Liver (tissue), 7 donors: ENCODE measurements at regions not wholly inside any gene's neighbourhood (a gene's known extent, or its start where the extent isn't known, plus 50 kb on each side); places are given as distances from the start of the nearest gene placed in this dataset.

Experiments used
- DNase-seq: peaks from one replicate; pipeline ENCODE4 v3.0.0-alpha.2; 2017; ENCODE audit warnings: low spot score
- H3K27ac ChIP-seq, 2 donors: one replicate each; pipeline ENCODE4 v1.7.0; 2013; ENCODE audit warnings: inconsistent platforms in 2 of 2, low read length in 2 of 2, control low read depth in 1 of 2, low read depth in 1 of 2, mild to moderate bottlenecking in 1 of 2
- H3K27me3 ChIP-seq, 4 donors: one replicate each; pipeline versions ENCODE4 v1.6.1 to v1.7.0; 2013; ENCODE audit warnings: low read length in 3 of 4, inconsistent platforms in 1 of 4, mild to moderate bottlenecking in 1 of 4, moderate library complexity in 1 of 4; ENCODE audit not compliant: control insufficient read depth in 4 of 4, insufficient read depth in 4 of 4
- H3K36me3 ChIP-seq, 4 donors: one replicate each; pipeline versions ENCODE4 v1.6.1 to v1.7.0; 2013; ENCODE audit warnings: low read length in 3 of 4, mild to moderate bottlenecking in 3 of 4, low read depth in 1 of 4, moderate library complexity in 1 of 4; ENCODE audit not compliant: control insufficient read depth in 4 of 4, insufficient read depth in 3 of 4
- H3K4me1 ChIP-seq, 4 donors: one replicate each; pipeline versions ENCODE4 v1.6.1 to v1.7.0; 2013; ENCODE audit warnings: low read length in 3 of 4, mild to moderate bottlenecking in 3 of 4, moderate library complexity in 1 of 4; ENCODE audit not compliant: control insufficient read depth in 4 of 4, insufficient read depth in 4 of 4
- H3K4me3 ChIP-seq, 3 donors: one replicate each; pipeline versions ENCODE4 v1.6.1 to v1.7.0; 2013; ENCODE audit warnings: low read length in 3 of 3, control low read depth in 1 of 3, low read depth in 1 of 3, mild to moderate bottlenecking in 1 of 3
- H3K9ac ChIP-seq, 2 donors: one replicate each; pipeline ENCODE4 v1.7.0; 2013; ENCODE audit warnings: low read length in 2 of 2, mild to moderate bottlenecking in 2 of 2, moderate library complexity in 2 of 2, control low read depth in 1 of 2, low read depth in 1 of 2
- H3K9me3 ChIP-seq, 4 donors: one replicate each; pipeline versions ENCODE4 v1.6.1 to v1.7.0; 2013; ENCODE audit warnings: low read length in 3 of 4; ENCODE audit not compliant: control insufficient read depth in 4 of 4
- FOXA1 ChIP-seq: IDR thresholded peaks from 2 replicates; pipeline ENCODE4 v1.6.1; 2016; ENCODE audit warnings: antibody characterized with exemption
- FOXA2 ChIP-seq: IDR thresholded peaks from 2 replicates; pipeline ENCODE4 v1.6.1; 2016; ENCODE audit warnings: antibody characterized with exemption
- GABPA ChIP-seq, 2 donors: IDR thresholded peaks in 1 of 2; conservative IDR thresholded peaks in 1 of 2; 2 replicates each; pipeline ENCODE4 v1.6.1; 2016; ENCODE audit warnings: antibody characterized with exemption in 2 of 2, mild to moderate bottlenecking in 1 of 2, moderate library complexity in 1 of 2
- HNF4G ChIP-seq: IDR thresholded peaks from 2 replicates; pipeline ENCODE4 v1.6.1; 2016; ENCODE audit warnings: antibody characterized with exemption
- JUND ChIP-seq, 2 donors: IDR thresholded peaks; 2 replicates each; pipeline ENCODE4 v1.6.1; 2016; ENCODE audit warnings: antibody characterized with exemption in 2 of 2
- MAX ChIP-seq: IDR thresholded peaks from 2 replicates; pipeline ENCODE4 v1.6.1; 2016; ENCODE audit warnings: antibody characterized with exemption
- TAF1 ChIP-seq: conservative IDR thresholded peaks from 2 replicates; pipeline ENCODE4 v1.6.1; 2016; ENCODE audit warnings: antibody characterized with exemption, mild to moderate bottlenecking
- YY1 ChIP-seq: IDR thresholded peaks from 2 replicates; pipeline ENCODE4 v1.6.1; 2016; ENCODE audit warnings: antibody characterized with exemption, mild to moderate bottlenecking
- WGBS: extraction: QIAGEN DNeasy Blood & Tissue Kit; methylation state at CpG from one replicate; pipeline ENCODE4 v1.1.7; 2013; 5-methylcytosine and 5-hydroxymethylcytosine counted together
- TF ChIP-seq, protein P1 (sequence below): IDR thresholded peaks from 2 replicates; pipeline ENCODE4 v1.6.1; 2016; ENCODE audit warnings: antibody characterized with exemption
- donor health status: healthy.
- donor health status: healthy.
- donor health status: healthy.
- donor health status: healthy.

GRCh38 chr5:73376618-73377170 lies 71.9 kb downstream of the FOXD1 start:
- no peaks in the 10 kb centered on the region for H3K36me3 ChIP-seq
- TF ChIP-seq, protein P1, sequence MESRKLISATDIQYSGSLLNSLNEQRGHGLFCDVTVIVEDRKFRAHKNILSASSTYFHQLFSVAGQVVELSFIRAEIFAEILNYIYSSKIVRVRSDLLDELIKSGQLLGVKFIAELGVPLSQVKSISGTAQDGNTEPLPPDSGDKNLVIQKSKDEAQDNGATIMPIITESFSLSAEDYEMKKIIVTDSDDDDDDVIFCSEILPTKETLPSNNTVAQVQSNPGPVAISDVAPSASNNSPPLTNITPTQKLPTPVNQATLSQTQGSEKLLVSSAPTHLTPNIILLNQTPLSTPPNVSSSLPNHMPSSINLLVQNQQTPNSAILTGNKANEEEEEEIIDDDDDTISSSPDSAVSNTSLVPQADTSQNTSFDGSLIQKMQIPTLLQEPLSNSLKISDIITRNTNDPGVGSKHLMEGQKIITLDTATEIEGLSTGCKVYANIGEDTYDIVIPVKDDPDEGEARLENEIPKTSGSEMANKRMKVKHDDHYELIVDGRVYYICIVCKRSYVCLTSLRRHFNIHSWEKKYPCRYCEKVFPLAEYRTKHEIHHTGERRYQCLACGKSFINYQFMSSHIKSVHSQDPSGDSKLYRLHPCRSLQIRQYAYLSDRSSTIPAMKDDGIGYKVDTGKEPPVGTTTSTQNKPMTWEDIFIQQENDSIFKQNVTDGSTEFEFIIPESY = no peak
- TF ChIP-seq FOXA2 (no peak), YY1 (no peak), TAF1 (no peak), GABPA (IDR thresholded peaks at IDR 0.05 in 1 of 2, conservative IDR thresholded peaks at IDR 0.05 in 1 of 2) (no peak), JUND (IDR thresholded peaks at IDR 0.05) (no peak), FOXA1 (no peak)
- DNase-seq = no peak
- 78% methylated on average over 3 of the region's 3 CpGs for WGBS
- no peak overlapping the region for H3K27ac ChIP-seq
- H3K4me1 ChIP-seq = peaks cover 0 to 3% (median 0%) of the 10 kb centered on the region in 4 donors
- peaks cover 8 to 30% (median 14%) of the 10 kb centered on the region in 4 donors for H3K27me3 ChIP-seq
- no peak overlapping the region for H3K9ac ChIP-seq
- no peak overlapping the region for H3K4me3 ChIP-seq
- H3K9me3 ChIP-seq = peaks cover 0 to 10% (median 4%) of the 10 kb centered on the region in 4 donors

GRCh38 chr5:73375949-73376348 lies 72.6 kb downstream of the FOXD1 start:
- DNase-seq = no peak
- no peaks in the 10 kb centered on the region for H3K4me1 ChIP-seq
- no peak overlapping the region for H3K27ac ChIP-seq
- H3K9me3 ChIP-seq = peaks cover 0 to 10% (median 3%) of the 10 kb centered on the region in 4 donors
- peaks cover 4 to 30% (median 10%) of the 10 kb centered on the region in 4 donors for H3K27me3 ChIP-seq
- no peak overlapping the region for H3K9ac ChIP-seq
- H3K36me3 ChIP-seq = no peaks in the 10 kb centered on the region
- H3K4me3 ChIP-seq = no peak overlapping the region
- no peak for TF ChIP-seq HNF4G
- 86% methylated on average over 2 of the region's 2 CpGs for WGBS

DNA sequence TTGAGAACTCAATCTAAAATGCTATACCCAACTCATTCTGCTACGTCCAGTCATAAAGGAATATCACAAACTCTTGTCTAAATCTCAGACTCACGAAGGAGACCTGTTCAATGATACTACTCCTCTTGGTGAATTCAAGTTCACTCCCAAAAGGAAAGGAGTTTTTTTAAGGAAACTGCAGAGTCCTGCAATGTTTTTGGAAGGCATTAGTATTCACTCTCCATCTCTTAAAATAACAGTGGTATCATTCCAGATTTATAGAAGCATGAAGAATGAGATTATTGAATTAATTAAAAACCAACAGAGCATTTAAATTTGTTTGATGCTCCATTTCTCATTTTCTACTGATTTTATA lies 73.4 kb downstream of the FOXD1 start:
- H3K4me1 ChIP-seq = no peaks in the 10 kb centered on the region
- H3K4me3 ChIP-seq = no peak overlapping the region
- H3K9me3 ChIP-seq = peaks cover 0 to 3% (median 0%) of the 10 kb centered on the region in 4 donors
- DNase-seq = no peak
- no peaks in the 10 kb centered on the region for H3K36me3 ChIP-seq
- no peak overlapping the region for H3K9ac ChIP-seq
- H3K27me3 ChIP-seq = peaks cover 4 to 25% (median 7%) of the 10 kb centered on the region in 4 donors
- no peak for TF ChIP-seq JUND (IDR thresholded peaks at IDR 0.05)
- H3K27ac ChIP-seq = no peak overlapping the region
- 86% methylated on average over 2 of the region's 2 CpGs for WGBS

- no peak overlapping the region for H3K27ac ChIP-seq
- 70% methylated on average over 7 of the region's 7 CpGs for whole genome bisulfite sequencing
- H3K4me3 ChIP-seq = no peak overlapping the region
- TF ChIP-seq MAX = no peak
- H3K4me1 ChIP-seq = no peaks in the 10 kb centered on the region
- no peaks in the 10 kb centered on the region for H3K9me3 ChIP-seq
- no peak overlapping the region for H3K9ac ChIP-seq
- H3K36me3 ChIP-seq = no peaks in the 10 kb centered on the region
- no peak for DNase-seq
- H3K27me3 ChIP-seq = peaks cover 4 to 21% (median 6%) of the 10 kb centered on the region in 4 donors
These were observed 73.9 kb downstream of the FOXD1 start for GRCh38 chr5:73374520-73375190.
